BE2C (cell line): ENCODE measurements at regions not wholly inside any gene's neighbourhood (a gene's known extent, or its start where the extent isn't known, plus 50 kb on each side); places are given as distances from the start of the nearest gene placed in this dataset.
"Not testable (repeated sequence)": the region's sequence is repeated elsewhere in the genome, so short reads cannot be mapped to it uniquely, and the experiment has no call there.

Experiments
- DNase-seq: peaks from one replicate; pipeline ENCODE4 v3.0.0-alpha.2; 2020
- H3K27me3 ChIP-seq: fragments of 250-450 bp; sonication (Bioruptor Pico); 2 replicates; pipeline ENCODE4 v1.5.1; 2020; ENCODE audit warnings: mild to moderate bottlenecking
- H3K36me3 ChIP-seq: fragments of 250-450 bp; sonication (Bioruptor Pico); 2 replicates; pipeline ENCODE4 v1.5.1; 2020; ENCODE audit warnings: mild to moderate bottlenecking
- H3K4me1 ChIP-seq: fragments of 250-450 bp; sonication (Bioruptor Pico); 2 replicates; pipeline ENCODE4 v1.5.1; 2020
- H3K4me3 ChIP-seq: 2 replicates; pipeline ENCODE4 v1.5.1; 2011; ENCODE audit warnings: low read depth, low read length
- H3K9me3 ChIP-seq: fragments of 250-450 bp; sonication (Bioruptor Pico); 2 replicates; pipeline ENCODE4 v1.5.1; 2020
- TF ChIP-seq, protein P1 (sequence below): IDR thresholded peaks from 2 replicates; pipeline ENCODE4 v1.5.1; 2012; ENCODE audit warnings: mild to moderate bottlenecking, low read depth, low read length

- Histone ChIP-seq H3K4me3 (no peak overlapping the region), H3K27me3 (no peaks in the 10 kb centered on the region), H3K4me1 (no peaks in the 10 kb centered on the region), H3K36me3 (no peaks in the 10 kb centered on the region), H3K9me3 (no peaks in the 10 kb centered on the region)
- TF ChIP-seq, protein P1, sequence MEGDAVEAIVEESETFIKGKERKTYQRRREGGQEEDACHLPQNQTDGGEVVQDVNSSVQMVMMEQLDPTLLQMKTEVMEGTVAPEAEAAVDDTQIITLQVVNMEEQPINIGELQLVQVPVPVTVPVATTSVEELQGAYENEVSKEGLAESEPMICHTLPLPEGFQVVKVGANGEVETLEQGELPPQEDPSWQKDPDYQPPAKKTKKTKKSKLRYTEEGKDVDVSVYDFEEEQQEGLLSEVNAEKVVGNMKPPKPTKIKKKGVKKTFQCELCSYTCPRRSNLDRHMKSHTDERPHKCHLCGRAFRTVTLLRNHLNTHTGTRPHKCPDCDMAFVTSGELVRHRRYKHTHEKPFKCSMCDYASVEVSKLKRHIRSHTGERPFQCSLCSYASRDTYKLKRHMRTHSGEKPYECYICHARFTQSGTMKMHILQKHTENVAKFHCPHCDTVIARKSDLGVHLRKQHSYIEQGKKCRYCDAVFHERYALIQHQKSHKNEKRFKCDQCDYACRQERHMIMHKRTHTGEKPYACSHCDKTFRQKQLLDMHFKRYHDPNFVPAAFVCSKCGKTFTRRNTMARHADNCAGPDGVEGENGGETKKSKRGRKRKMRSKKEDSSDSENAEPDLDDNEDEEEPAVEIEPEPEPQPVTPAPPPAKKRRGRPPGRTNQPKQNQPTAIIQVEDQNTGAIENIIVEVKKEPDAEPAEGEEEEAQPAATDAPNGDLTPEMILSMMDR, result no peak
- no peak for DNase-seq
These were observed 1133.2 kb upstream of the TMEM132C start for GRCh38 chr12:127133675-127134335.

GRCh38 chr12:127140864-127141484 is 1126.0 kb upstream of the TMEM132C start:
- DNase-seq, result not testable (repeated sequence)

DNA sequence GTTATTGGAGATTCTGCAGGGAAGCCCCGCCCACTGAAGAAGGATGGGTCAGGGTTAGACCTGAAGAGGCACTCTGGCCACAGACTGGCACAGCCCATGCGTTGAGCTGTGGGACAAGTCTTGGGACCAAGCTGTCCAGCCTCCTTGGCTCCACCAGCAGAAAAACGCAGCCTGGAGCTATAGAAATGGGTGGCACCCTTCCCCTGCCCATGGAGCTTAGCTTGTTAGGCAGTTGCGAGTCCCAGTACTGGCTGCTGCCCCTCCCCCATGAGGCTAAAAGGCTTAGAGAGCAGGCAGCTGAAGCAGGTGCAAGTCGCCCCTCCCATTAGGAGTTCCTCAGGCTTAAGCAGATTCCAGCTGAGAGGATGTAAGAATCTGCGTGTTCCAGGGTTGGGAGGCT is 1124.0 kb upstream of the TMEM132C start:
- TF ChIP-seq, protein P1, result no peak
- H3K27me3 ChIP-seq, result no peaks in the 10 kb centered on the region
- no peaks in the 10 kb centered on the region for H3K4me1 ChIP-seq
- H3K36me3 ChIP-seq, result no peaks in the 10 kb centered on the region
- DNase-seq, result no peak
- H3K4me3 ChIP-seq, result no peak overlapping the region
- no peaks in the 10 kb centered on the region; the same call in 1 of the 2 replicates for H3K9me3 ChIP-seq

More at GRCh38 chr12:127140864-127141484, 1126.0 kb upstream of the TMEM132C start:
- not testable (repeated sequence) for H3K4me1 ChIP-seq, H3K9me3 ChIP-seq, H3K4me3 ChIP-seq, H3K27me3 ChIP-seq, H3K36me3 ChIP-seq

DNA sequence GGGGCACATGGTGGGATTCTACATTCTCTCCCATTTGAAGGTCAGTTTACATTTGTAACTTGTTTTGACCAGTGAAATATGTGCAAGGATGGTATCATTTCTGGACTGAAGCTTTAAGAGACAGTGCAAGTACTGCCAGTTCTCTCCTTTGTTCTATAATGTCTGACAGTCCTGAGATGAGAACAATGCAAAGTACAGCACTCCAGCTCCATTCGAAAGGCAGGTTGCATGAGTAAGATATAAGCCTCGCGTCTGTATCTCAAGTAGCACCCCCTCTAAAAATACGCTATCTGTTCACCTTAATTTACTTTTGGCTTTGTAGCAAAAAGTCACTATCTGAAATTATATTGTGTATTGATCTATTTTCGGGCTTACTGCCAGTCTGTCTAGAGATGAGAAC is 1122.2 kb upstream of the TMEM132C start:
- Histone ChIP-seq H3K36me3 (no peaks in the 10 kb centered on the region), H3K9me3 (no peaks in the 10 kb centered on the region; the same call in 1 of the 2 replicates), H3K4me1 (no peaks in the 10 kb centered on the region), H3K4me3 (no peak overlapping the region), H3K27me3 (no peaks in the 10 kb centered on the region)
- TF ChIP-seq, protein P1, result no peak
- DNase-seq, result no peak

DNA sequence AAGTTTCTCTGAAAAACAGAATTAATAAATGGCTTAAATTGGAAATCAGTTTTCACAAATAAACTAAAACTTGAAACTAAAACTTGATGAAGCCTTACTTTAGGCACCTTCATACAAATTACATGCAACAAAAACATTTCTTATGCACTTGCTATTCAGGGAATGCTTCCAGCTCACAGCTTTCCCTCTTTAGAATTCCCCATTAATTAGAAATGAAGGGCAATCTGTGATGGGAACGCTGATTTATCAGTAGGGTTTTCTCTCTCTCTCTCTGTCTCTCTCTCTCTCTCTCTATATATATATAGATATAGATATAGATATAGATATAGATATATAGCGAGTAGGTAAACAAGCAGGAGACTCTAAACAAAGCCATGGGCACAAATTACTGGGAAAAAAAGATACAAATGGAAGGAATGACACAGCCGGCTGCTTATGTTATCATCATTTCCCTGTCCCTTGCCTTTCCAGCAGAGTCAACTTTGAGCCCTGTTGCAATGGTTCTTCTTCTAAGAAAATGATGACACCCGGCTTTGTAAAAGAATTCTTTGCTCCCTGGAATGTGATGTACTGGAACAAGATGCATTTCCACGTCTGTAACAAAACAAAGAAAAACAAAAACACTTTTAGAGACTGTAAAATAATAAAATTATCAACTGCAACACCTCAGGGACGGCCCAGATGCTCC is 1121.6 kb upstream of the TMEM132C start:
- Histone ChIP-seq H3K27me3 (no peaks in the 10 kb centered on the region), H3K9me3 (no peaks in the 10 kb centered on the region; the same call in 1 of the 2 replicates), H3K4me1 (no peaks in the 10 kb centered on the region), H3K4me3 (peak overlapping the region; percentile 62), H3K36me3 (no peaks in the 10 kb centered on the region)
- DNase-seq, result no peak
- TF ChIP-seq, protein P1, result no peak

DNA sequence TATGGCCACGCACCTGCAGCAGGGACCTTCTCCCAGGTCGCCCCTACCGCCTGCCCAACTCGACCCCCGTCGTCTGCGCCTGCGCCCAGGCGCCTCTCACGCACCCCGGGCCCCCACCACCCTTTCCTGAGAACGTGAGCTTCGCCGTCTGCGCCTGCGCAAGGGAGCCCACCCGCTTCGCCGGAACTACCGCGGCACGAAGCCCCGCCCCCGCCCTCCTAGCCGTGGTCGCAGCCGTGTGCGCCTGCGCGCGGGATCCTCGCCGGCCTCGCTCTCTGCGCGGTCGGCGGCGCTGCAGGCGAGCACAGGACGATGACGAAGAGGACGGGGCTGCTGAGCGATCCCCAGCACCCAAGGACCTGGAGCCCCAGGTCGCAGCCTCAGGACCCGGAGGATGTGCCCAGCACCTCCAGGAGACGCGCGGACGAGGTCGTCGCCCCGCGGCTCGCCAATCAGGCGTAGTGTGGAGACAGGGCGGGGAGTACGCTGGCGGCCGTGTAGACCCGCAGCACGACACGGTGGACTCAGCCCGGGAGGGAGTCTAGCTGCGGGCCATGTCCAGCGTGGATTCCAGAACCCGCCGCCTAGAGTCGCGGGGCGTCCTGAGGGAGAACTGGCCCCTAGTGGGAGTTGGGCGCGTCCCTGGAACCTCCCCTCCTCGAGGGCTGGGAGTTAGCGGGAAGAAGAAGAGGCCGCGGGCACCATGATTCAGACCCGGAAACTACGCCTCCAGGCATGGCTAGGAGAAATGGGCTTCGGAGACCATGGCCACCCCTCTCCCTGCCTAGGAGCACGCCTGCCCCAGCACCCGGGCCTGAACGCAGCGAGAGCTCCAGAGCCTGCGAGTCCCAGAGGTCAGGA is 1120.8 kb upstream of the TMEM132C start:
- Histone ChIP-seq H3K4me1 (no peaks in the 10 kb centered on the region), H3K4me3 (peak overlapping the region; percentile 62), H3K36me3 (no peaks in the 10 kb centered on the region), H3K27me3 (no peaks in the 10 kb centered on the region), H3K9me3 (no peaks in the 10 kb centered on the region; the same call in 1 of the 2 replicates)
- peak; percentile 94 for DNase-seq
- TF ChIP-seq, protein P1, result no peak
